GM19025 (cell line): ENCODE measurements at regions not wholly inside any gene's neighbourhood (a gene's known extent, or its start where the extent isn't known, plus 50 kb on each side); places are given as distances from the start of the nearest gene placed in this dataset.
"Not testable (repeated sequence)": the region's sequence is repeated elsewhere in the genome, so short reads cannot be mapped to it uniquely, and the experiment has no call there.

Experiments used
- ATAC-seq: cut with Tn5 transposase; IDR thresholded peaks from one replicate; pipeline ENCODE4 v1.9.1; 2021; ENCODE audit warnings: mild to moderate bottlenecking, low read depth, moderate library complexity; ENCODE audit not compliant: unreplicated experiment

DNA sequence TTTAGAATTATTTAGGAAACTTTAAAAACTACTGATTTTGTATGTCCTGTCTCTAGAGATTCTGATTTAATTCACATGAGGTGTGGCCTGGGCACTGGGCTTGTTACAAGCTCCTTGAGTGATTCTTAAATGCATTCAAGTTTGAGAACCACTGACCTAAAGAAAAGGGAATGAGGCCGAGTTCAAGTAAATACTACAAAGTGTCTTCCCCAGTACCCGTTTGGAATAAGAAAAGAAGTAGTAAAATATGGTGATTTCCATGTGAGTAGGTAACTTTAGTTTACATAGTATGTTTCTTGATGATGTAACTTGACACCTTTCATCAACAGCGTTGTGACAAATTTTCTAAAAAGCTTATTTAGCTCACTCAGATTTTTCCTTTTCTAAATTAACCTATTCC lies 1022.9 kb upstream of the NRXN1 start:
- no peak for ATAC-seq

DNA sequence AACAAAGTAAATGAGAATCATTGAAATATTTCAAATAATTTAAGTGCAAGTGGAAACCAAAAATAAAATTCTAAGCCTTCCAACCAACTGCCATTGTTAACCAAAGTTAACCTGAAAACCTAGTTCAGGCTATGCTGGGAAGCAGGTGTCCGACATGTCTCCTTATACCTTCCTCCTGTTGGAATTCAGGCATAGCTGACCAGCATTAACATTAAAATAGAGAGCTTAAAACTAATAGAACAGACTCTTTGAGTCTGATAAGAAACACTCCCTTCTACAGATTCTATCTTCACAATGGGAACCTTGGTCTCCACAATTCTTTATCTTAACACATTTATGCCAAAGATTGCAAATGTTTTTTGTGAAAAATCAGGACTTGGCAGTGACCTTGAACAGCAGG lies 1004.9 kb upstream of the NRXN1 start:
- no peak for ATAC-seq

DNA sequence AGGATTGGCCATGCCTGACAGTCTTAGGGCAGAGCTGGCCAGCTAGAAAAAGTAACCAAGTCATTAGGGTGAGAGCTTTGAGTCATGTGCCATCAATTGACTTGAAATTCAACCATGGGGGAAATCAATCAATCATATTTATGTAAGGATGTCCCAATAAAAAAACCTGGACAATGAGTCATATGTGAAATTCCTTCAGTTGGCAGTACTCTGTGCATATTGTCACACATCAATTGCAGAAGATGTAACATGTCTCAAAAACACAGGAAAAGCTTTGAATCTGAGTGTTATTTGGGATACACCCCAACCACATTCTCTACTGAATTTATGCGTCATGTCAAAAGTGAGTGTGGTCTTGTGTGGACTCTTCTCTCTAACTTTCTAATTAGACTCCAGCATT lies 1004.1 kb upstream of the NRXN1 start:
- no peak for ATAC-seq

GRCh38 chr2:52035391-52035790 lies 1003.5 kb upstream of the NRXN1 start:
- ATAC-seq: no peak

GRCh38 chr2:52034706-52035105 lies 1002.8 kb upstream of the NRXN1 start:
- no peak for ATAC-seq

GRCh38 chr2:52022006-52022405 lies 990.1 kb upstream of the NRXN1 start:
- ATAC-seq: no peak

- ATAC-seq: no peak
Measured at GRCh38 chr2:52017646-52018235, 985.8 kb upstream of the NRXN1 start.

- not testable (repeated sequence) for ATAC-seq
Measured at GRCh38 chr2:52006821-52007366, 975.0 kb upstream of the NRXN1 start.

GRCh38 chr2:52000151-52000855 lies 968.4 kb upstream of the NRXN1 start:
- no peak for ATAC-seq

DNA sequence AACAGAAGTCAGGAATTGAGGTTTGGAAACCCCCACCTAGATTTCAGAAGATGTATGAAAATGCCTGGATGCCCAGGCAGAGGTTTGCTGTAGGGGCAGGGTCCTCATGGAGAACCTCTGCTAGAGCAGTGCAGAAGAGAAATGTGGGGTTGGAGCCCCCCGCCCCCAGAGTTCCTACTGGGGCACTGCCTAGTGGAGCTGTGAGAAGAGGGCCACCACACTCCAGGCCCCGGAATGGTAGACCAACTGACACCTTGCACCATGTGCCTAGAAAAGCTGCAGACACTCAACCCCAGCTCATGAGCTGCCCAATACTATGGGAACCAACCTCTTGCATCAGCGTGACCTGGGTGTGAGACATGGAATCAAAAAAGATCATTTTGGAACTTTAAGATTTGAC lies 967.0 kb upstream of the NRXN1 start:
- ATAC-seq: no peak

- ATAC-seq: no peak
Measured at GRCh38 chr2:51997571-51997970, 965.6 kb upstream of the NRXN1 start.

DNA sequence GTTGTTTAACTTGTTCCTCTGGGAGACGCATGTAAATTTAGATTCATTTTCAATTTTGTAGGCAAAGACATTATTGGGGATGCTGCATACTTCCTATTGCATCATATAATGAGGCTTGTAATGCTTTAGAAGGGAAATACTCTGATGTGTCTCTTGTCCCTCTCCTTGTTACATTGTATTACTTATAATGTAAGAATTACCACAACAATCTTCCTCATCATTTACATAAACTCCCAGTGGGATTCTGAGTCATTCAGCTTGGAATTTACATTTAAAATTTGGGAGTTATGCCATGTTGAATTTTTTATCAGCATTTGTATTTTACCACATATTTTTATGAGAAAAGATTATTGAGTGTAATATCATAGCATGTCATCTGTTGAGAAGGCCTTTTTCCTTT lies 963.4 kb upstream of the NRXN1 start:
- ATAC-seq: no peak

GRCh38 chr2:51994123-51994763 lies 962.3 kb upstream of the NRXN1 start:
- no peak for ATAC-seq

- ATAC-seq: no peak
Measured at GRCh38 chr2:51990684-51991083, 958.8 kb upstream of the NRXN1 start.

- ATAC-seq: no peak
Measured at GRCh38 chr2:51986101-51986500, 954.2 kb upstream of the NRXN1 start.

DNA sequence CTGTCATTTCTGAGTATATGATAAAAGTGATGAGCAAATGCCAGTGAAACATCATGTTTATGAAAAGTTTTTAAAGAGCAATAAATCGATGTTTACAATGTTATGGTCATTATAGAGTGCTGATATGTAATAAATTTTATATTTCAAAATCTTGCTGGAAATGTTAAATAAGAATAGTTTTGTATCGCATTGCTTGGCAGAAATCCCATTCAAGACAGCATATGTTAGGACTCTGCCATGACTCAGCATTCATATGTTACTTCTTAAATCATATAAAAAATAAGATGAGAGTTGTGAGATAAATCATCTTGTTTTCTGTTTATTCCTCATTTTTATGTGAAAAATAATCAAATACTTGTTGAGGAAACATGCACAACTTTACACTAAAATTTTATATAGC lies 949.9 kb upstream of the NRXN1 start:
- no peak for ATAC-seq

DNA sequence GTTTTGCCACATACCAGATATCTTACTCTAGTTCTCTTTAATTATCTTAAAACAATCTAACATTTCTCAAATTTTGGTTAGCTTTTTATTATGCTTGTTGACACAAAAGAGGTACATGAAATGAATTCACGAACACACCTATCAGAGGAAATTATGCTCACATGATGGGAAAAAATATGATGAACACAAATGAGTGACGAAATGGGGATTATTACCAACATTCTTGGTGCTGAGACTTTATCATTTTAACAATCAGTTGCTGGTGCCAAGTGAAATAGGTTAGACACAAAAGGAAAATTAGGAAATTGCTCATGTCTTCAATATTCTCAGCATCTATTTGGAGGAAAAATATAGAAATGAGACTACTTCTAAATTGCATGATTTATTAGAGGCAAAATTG lies 944.7 kb upstream of the NRXN1 start:
- ATAC-seq: no peak

DNA sequence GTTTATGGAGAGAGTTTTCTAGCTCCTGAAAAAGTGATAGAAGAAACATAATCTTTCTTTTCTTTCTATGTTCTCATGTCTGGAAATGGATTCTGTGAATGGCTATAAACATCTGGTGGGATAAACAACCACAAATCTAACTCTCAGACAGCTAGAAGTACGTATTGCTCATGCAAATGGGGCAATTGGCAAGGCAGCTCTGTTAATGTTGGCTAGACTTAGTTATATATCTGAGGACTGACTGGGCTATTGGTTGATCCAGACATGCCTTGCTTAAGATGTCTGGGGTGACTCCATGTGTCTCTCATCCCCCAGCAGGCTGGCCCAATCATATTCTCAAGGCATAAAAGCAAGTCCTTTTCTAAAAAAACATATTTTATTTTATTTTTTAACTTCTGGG lies 939.2 kb upstream of the NRXN1 start:
- ATAC-seq: no peak

DNA sequence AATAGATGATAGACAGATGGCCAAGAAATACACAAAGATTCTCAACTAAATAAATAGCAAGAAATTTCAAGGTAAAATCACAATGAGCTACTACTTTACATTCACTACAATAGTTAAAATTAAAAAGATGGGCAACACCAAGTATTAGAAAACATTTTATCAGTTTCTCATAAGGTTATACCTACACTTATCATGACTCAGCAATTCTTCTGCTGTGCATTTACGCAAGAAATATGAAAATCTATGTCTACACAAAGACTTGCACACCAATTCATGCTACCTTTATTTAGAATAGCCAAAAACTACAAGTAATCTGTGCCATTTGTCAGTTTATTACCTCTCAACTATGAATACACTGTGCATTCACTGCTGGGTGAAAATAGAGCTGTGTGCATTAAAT lies 937.4 kb upstream of the NRXN1 start:
- no peak for ATAC-seq

- ATAC-seq: no peak
Measured at GRCh38 chr2:51960841-51961335, 929.0 kb upstream of the NRXN1 start.

- ATAC-seq: no peak
Measured at GRCh38 chr2:51960281-51960680, 928.3 kb upstream of the NRXN1 start.

- ATAC-seq: no peak
Measured at GRCh38 chr2:51959696-51960095, 927.8 kb upstream of the NRXN1 start.
